AG10803 (cell line): ENCODE measurements at regions not wholly inside any gene's neighbourhood (a gene's known extent, or its start where the extent isn't known, plus 50 kb on each side); places are given as distances from the start of the nearest gene placed in this dataset.

Experiments used
- DNase-seq: peaks from one replicate; pipeline ENCODE4 v3.0.0; 2010; ENCODE audit warnings: low read depth
- H3K4me3 ChIP-seq: 2 replicates; pipeline ENCODE4 v1.5.1; 2011; ENCODE audit warnings: mild to moderate bottlenecking, low read length, control low read depth
- CTCF ChIP-seq: conservative IDR thresholded peaks from 2 replicates; pipeline ENCODE4 v1.5.1; 2011; ENCODE audit warnings: mild to moderate bottlenecking, low read length, control low read depth, inconsistent platforms

- no peak for DNase-seq
- no peak overlapping the region for H3K4me3 ChIP-seq
- no peak for TF ChIP-seq CTCF
Measured at GRCh38 chr21:28144089-28144488, 848.6 kb downstream of the LTN1 start.

- no peak overlapping the region for H3K4me3 ChIP-seq
- DNase-seq: peak; percentile 67
- no peak for TF ChIP-seq CTCF
Measured at GRCh38 chr21:28142697-28143096, 850.0 kb downstream of the LTN1 start.

GRCh38 chr21:28138272-28138671 lies 854.4 kb downstream of the LTN1 start:
- no peak overlapping the region for H3K4me3 ChIP-seq
- DNase-seq: peak; percentile 65
- no peak for TF ChIP-seq CTCF

GRCh38 chr21:28136656-28137255 lies 855.9 kb downstream of the LTN1 start:
- no peak for TF ChIP-seq CTCF
- DNase-seq: peak; percentile 64
- no peak overlapping the region for H3K4me3 ChIP-seq

GRCh38 chr21:28135646-28136045 lies 857.0 kb downstream of the LTN1 start:
- DNase-seq: no peak
- no peak overlapping the region for H3K4me3 ChIP-seq
- TF ChIP-seq CTCF: no peak

- H3K4me3 ChIP-seq: no peak overlapping the region
- peak; percentile 51 for DNase-seq
- TF ChIP-seq CTCF: no peak
Measured at GRCh38 chr21:28133116-28133515, 859.6 kb downstream of the LTN1 start.

- no peak for TF ChIP-seq CTCF
- DNase-seq: peak; percentile 45
- H3K4me3 ChIP-seq: no peak overlapping the region
Measured at GRCh38 chr21:28132713-28133112, 860.0 kb downstream of the LTN1 start.
